ENCODE measurements at regions not wholly inside any gene's neighbourhood (a gene's known extent, or its start where the extent isn't known, plus 50 kb on each side); places are given as distances from the start of the nearest gene placed in this dataset.

GRCh38 chr14:87575378-87575777 is 417.6 kb downstream of the GALC start:
- intact Hi-C loops (cut with DNase I; ENCODE audit: low total_unique reads): no loop called here
- Histone ChIP-seq H3K9me3 (no peaks in the 10 kb centered on the region), H3K27me3 (no peaks in the 10 kb centered on the region), H3K4me3 (no peak overlapping the region), H3K27ac (no peak overlapping the region), H3K36me3 (no peaks in the 10 kb centered on the region), H3K4me1 (no peaks in the 10 kb centered on the region)
- TF ChIP-seq, protein P1, sequence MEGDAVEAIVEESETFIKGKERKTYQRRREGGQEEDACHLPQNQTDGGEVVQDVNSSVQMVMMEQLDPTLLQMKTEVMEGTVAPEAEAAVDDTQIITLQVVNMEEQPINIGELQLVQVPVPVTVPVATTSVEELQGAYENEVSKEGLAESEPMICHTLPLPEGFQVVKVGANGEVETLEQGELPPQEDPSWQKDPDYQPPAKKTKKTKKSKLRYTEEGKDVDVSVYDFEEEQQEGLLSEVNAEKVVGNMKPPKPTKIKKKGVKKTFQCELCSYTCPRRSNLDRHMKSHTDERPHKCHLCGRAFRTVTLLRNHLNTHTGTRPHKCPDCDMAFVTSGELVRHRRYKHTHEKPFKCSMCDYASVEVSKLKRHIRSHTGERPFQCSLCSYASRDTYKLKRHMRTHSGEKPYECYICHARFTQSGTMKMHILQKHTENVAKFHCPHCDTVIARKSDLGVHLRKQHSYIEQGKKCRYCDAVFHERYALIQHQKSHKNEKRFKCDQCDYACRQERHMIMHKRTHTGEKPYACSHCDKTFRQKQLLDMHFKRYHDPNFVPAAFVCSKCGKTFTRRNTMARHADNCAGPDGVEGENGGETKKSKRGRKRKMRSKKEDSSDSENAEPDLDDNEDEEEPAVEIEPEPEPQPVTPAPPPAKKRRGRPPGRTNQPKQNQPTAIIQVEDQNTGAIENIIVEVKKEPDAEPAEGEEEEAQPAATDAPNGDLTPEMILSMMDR (IDR thresholded peaks at IDR 0.05): no peak
- DNase-seq: no peak

- Histone ChIP-seq H3K27me3 (no peaks in the 10 kb centered on the region), H3K4me1 (no peaks in the 10 kb centered on the region), H3K9me3 (no peaks in the 10 kb centered on the region), H3K27ac (no peak overlapping the region), H3K36me3 (no peaks in the 10 kb centered on the region), H3K4me3 (no peak overlapping the region)
- DNase-seq: no peak
- intact Hi-C loops (cut with DNase I; ENCODE audit: low total_unique reads): no loop called here
- TF ChIP-seq, protein P1 (IDR thresholded peaks at IDR 0.05): no peak
Observed at GRCh38 chr14:87573591-87573990, 419.4 kb downstream of the GALC start.

DNA sequence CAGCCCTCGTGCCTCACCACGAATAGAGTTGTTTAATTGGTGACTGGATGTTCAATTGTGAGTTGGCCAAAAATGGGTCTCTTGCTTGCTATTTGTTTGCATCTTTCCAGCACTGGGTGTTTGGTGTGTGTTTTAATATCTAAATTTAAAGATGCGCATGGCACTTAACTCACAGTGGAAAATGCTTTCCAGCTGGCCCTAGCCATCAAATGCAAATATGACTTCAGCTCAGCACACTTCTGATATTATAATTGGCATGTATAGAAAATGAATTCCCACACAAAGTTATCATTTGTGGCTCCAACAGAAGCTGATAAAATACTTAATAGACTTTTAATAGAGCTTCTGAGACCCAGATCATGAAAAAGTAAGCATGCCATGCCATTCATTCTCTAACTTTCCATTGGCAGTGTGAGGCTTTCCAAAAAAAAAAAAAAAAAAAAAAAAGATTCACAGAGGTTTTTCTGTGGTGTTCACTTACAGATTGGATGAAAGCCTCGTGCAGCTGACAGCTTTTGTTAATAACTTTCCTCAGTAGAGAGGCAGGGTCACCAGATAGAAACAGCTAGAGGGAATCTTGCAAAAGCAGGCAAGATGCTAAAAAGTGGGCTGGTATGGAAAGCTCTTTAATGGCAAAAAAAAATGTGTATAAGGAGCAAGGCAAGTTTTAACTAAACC is 425.2 kb downstream of the GALC start:
- Histone ChIP-seq H3K27ac (no peak overlapping the region), H3K36me3 (no peaks in the 10 kb centered on the region), H3K27me3 (no peaks in the 10 kb centered on the region), H3K9me3 (no peaks in the 10 kb centered on the region), H3K4me3 (no peak overlapping the region), H3K4me1 (no peaks in the 10 kb centered on the region)
- no peak for DNase-seq
- TF ChIP-seq, protein P1 (IDR thresholded peaks at IDR 0.05): no peak
- intact Hi-C loops (cut with DNase I; ENCODE audit: low total_unique reads): no loop called here

GRCh38 chr14:87566991-87567390 is 426.0 kb downstream of the GALC start:
- intact Hi-C loops (cut with DNase I; ENCODE audit: low total_unique reads): no loop called here
- Histone ChIP-seq H3K27me3 (no peaks in the 10 kb centered on the region), H3K36me3 (no peaks in the 10 kb centered on the region), H3K4me1 (no peaks in the 10 kb centered on the region), H3K9me3 (no peaks in the 10 kb centered on the region), H3K27ac (no peak overlapping the region), H3K4me3 (no peak overlapping the region)
- TF ChIP-seq, protein P1 (IDR thresholded peaks at IDR 0.05): no peak
- DNase-seq: no peak

- Histone ChIP-seq H3K27ac (no peak overlapping the region), H3K4me1 (no peaks in the 10 kb centered on the region), H3K4me3 (no peak overlapping the region), H3K36me3 (no peaks in the 10 kb centered on the region), H3K9me3 (no peaks in the 10 kb centered on the region), H3K27me3 (no peaks in the 10 kb centered on the region)
- intact Hi-C loops (cut with DNase I; ENCODE audit: low total_unique reads): no loop called here
- TF ChIP-seq, protein P1 (IDR thresholded peaks at IDR 0.05): no peak
- no peak for DNase-seq
Observed at GRCh38 chr14:87547536-87547935, 445.4 kb downstream of the GALC start.

GRCh38 chr14:87542288-87542687 is 450.7 kb downstream of the GALC start:
- intact Hi-C loops (cut with DNase I; ENCODE audit: low total_unique reads): no loop called here
- no peaks in the 10 kb centered on the region for H3K4me1 ChIP-seq
- no peak for DNase-seq

More at GRCh38 chr14:87542288-87542687, 450.7 kb downstream of the GALC start:
- Histone ChIP-seq H3K4me3 (no peak overlapping the region), H3K27ac (no peak overlapping the region), H3K36me3 (no peaks in the 10 kb centered on the region), H3K27me3 (no peaks in the 10 kb centered on the region), H3K9me3 (no peaks in the 10 kb centered on the region)
- TF ChIP-seq, protein P1 (IDR thresholded peaks at IDR 0.05): no peak
